H1 (cell line): ENCODE measurements at regions not wholly inside any gene's neighbourhood (a gene's known extent, or its start where the extent isn't known, plus 50 kb on each side); places are given as distances from the start of the nearest gene placed in this dataset.

Source experiments
- CTCF ChIA-PET: fragments of 300-600 bp; sonication (Branson Sonifier 250); formaldehyde crosslinking; loops from one replicate; lab custom pipeline; 2021; ENCODE audit not compliant: partially characterized antibody; lab: Charles Lee
- POLR2A ChIA-PET: fragments of 300-600 bp; sonication (Branson Sonifier 250); formaldehyde crosslinking; loops from one replicate; lab custom pipeline; 2021; ENCODE audit warnings: inconsistent platforms; ENCODE audit not compliant: partially characterized antibody; lab: Charles Lee
- DNase-seq, 2 experiments: peaks; one replicate each; pipeline versions ENCODE4 v3.0.0 to v3.0.0-alpha.2; 2010 to 2022; ENCODE audit warnings: low spot score in 2 of 2, low read depth in 1 of 2, mixed read lengths in 1 of 2
- FAIRE-seq: peaks from 2 replicates; lab custom pipeline; 2011; peaks lifted over from hg19 to GRCh38; lab: Jason Lieb, UNC
- H2AFZ ChIP-seq: 2 replicates; pipeline ENCODE4 v1.8.1; 2012; ENCODE audit warnings: low read length, inconsistent platforms
- H2AK5ac ChIP-seq: 2 replicates; pipeline ENCODE4 v1.6.1; 2013; ENCODE audit warnings: low read depth, low read length
- H2BK120ac ChIP-seq: replicated peaks from 2 replicates; pipeline ENCODE3; 2013; ENCODE audit warnings: low read depth, low read length, inconsistent platforms
- H2BK12ac ChIP-seq: 2 replicates; pipeline ENCODE4 v1.6.1; 2013; ENCODE audit warnings: low read depth, low read length
- H2BK15ac ChIP-seq: 2 replicates; pipeline ENCODE4 v1.6.1; 2013; ENCODE audit warnings: low read length
- H2BK20ac ChIP-seq: 2 replicates; pipeline ENCODE4 v1.6.1; 2013; ENCODE audit warnings: low read length
- H2BK5ac ChIP-seq: 2 replicates; pipeline ENCODE4 v1.6.1; 2013; ENCODE audit warnings: low read depth, low read length
- H3K14ac ChIP-seq: 2 replicates; pipeline ENCODE4 v1.6.1; 2013; ENCODE audit warnings: inconsistent platforms; ENCODE audit not compliant: insufficient read length
- H3K18ac ChIP-seq: 2 replicates; pipeline ENCODE4 v1.6.1; 2013; ENCODE audit warnings: low read length; ENCODE audit errors: extremely low read depth
- H3K23ac ChIP-seq: 2 replicates; pipeline ENCODE4 v1.6.1; 2013; ENCODE audit warnings: inconsistent platforms; ENCODE audit not compliant: insufficient read length
- H3K23me2 ChIP-seq: 2 replicates; pipeline ENCODE4 v1.6.1; 2013; ENCODE audit warnings: low read depth, low read length
- H3K27ac ChIP-seq: 2 replicates; pipeline ENCODE4 v1.6.1; 2011; ENCODE audit warnings: low read depth, low read length, inconsistent platforms
- H3K27me3 ChIP-seq, 4 experiments: replicated peaks in 1 of 4; 1 replicate in 1 of 4; 2 replicates in 3 of 4; pipeline versions ENCODE4 v1.6.1 to v1.8.1; 2011 to 2013; ENCODE audit warnings: low read length in 3 of 4, mild to moderate bottlenecking in 3 of 4, inconsistent platforms in 2 of 4, mixed read lengths in 2 of 4, moderate library complexity in 1 of 4; ENCODE audit not compliant: control insufficient read depth in 3 of 4, insufficient read depth in 3 of 4; ENCODE audit errors: extremely low read depth in 1 of 4
- H3K36me3 ChIP-seq, 4 experiments: 2 replicates each; pipeline versions ENCODE4 v1.6.1 to v1.8.1; 2011 to 2013; ENCODE audit warnings: mild to moderate bottlenecking in 4 of 4, low read length in 3 of 4, moderate library complexity in 2 of 4, control low read depth in 1 of 4, inconsistent platforms in 1 of 4; ENCODE audit not compliant: insufficient read depth in 4 of 4, control insufficient read depth in 2 of 4
- H3K4ac ChIP-seq: replicated peaks from 2 replicates; pipeline ENCODE3; 2013; ENCODE audit warnings: low read length, low read depth, mixed read lengths, inconsistent platforms; ENCODE audit not compliant: insufficient read length
- H3K4me1 ChIP-seq, 4 experiments: replicated peaks in 1 of 4; 1 replicate in 1 of 4; 2 replicates in 3 of 4; pipeline versions ENCODE4 v1.6.1 to v1.8.1; 2011 to 2013; ENCODE audit warnings: low read length in 3 of 4, inconsistent platforms in 2 of 4, mixed read lengths in 1 of 4; ENCODE audit not compliant: insufficient read depth in 4 of 4, control insufficient read depth in 3 of 4
- H3K4me2 ChIP-seq, 2 experiments: 2 replicates each; pipeline versions ENCODE4 v1.6.1 to v1.8.1; 2011 to 2013; ENCODE audit warnings: low read depth in 2 of 2, low read length in 2 of 2, control low read depth in 1 of 2, inconsistent platforms in 1 of 2, mild to moderate bottlenecking in 1 of 2; ENCODE audit not compliant: insufficient read depth in 1 of 2
- H3K4me3 ChIP-seq, 4 experiments: fragments of 200-600, 300-600 bp in 1 of 4; sonication (generic), shearing (Covaris generic), sonication (Bioruptor Twin) in 1 of 4; 2 replicates each; pipeline versions ENCODE4 v1.5.1 to v1.8.1; 2011 to 2016; ENCODE audit warnings: low read length in 4 of 4, low read depth in 3 of 4, control low read depth in 2 of 4, inconsistent platforms in 2 of 4, mild to moderate bottlenecking in 2 of 4, mixed read lengths in 1 of 4, moderate library complexity in 1 of 4; ENCODE audit not compliant: insufficient read depth in 2 of 4; ENCODE audit errors: extremely low read depth in 1 of 4
- H3K56ac ChIP-seq: replicated peaks from 2 replicates; pipeline ENCODE3; 2013; ENCODE audit warnings: low read depth, mild to moderate bottlenecking, mixed read lengths, low read length, inconsistent platforms; ENCODE audit not compliant: insufficient read length
- H3K79me1 ChIP-seq: 2 replicates; pipeline ENCODE4 v1.6.1; 2013; ENCODE audit warnings: low read depth, low read length, control low read depth
- H3K79me2 ChIP-seq, 2 experiments: 2 replicates each; pipeline versions ENCODE4 v1.6.1 to v1.8.1; 2012 to 2013; ENCODE audit warnings: low read length in 2 of 2, mild to moderate bottlenecking in 2 of 2, inconsistent platforms in 1 of 2; ENCODE audit not compliant: insufficient read depth in 2 of 2, control insufficient read depth in 1 of 2
- H3K9ac ChIP-seq, 4 experiments: replicated peaks in 1 of 4; 1 replicate in 1 of 4; 2 replicates in 3 of 4; pipeline versions ENCODE4 v1.6.1 to v1.8.1; 2011 to 2013; ENCODE audit warnings: low read depth in 3 of 4, low read length in 3 of 4, control low read depth in 2 of 4, mild to moderate bottlenecking in 2 of 4, moderate library complexity in 2 of 4, inconsistent platforms in 1 of 4; ENCODE audit errors: extremely low read depth in 1 of 4
- H3K9me3 ChIP-seq, 2 experiments: 2 replicates each; pipeline versions ENCODE4 v1.6.1 to v1.8.1; 2012 to 2013; ENCODE audit warnings: mild to moderate bottlenecking in 2 of 2, moderate library complexity in 2 of 2, control low read depth in 1 of 2, inconsistent platforms in 1 of 2, low read depth in 1 of 2, low read length in 1 of 2, mixed read lengths in 1 of 2; ENCODE audit not compliant: insufficient read depth in 2 of 2
- H4K20me1 ChIP-seq, 2 experiments: replicated peaks in 1 of 2; 2 replicates each; pipeline versions ENCODE3 to v1.8.1; 2011 to 2013; ENCODE audit warnings: inconsistent platforms in 2 of 2, low read length in 2 of 2, mild to moderate bottlenecking in 1 of 2; ENCODE audit not compliant: insufficient read depth in 2 of 2, control insufficient read depth in 1 of 2
- H4K5ac ChIP-seq: 2 replicates; pipeline ENCODE4 v1.6.1; 2013; ENCODE audit warnings: low read length, low read depth, mixed read lengths, inconsistent platforms; ENCODE audit not compliant: insufficient read length
- H4K8ac ChIP-seq: 2 replicates; pipeline ENCODE4 v1.8.0; 2013; ENCODE audit warnings: mild to moderate bottlenecking, moderate library complexity, low read length, inconsistent platforms; ENCODE audit not compliant: insufficient read depth; ENCODE audit errors: extremely low read depth
- H4K91ac ChIP-seq: replicated peaks from 2 replicates; pipeline ENCODE3; 2013; ENCODE audit warnings: low read length, mixed read lengths, inconsistent platforms; ENCODE audit not compliant: insufficient read length
- CHD1 ChIP-seq: IDR thresholded peaks from 2 replicates; pipeline ENCODE4 v1.6.1; 2012; ENCODE audit warnings: low read depth, low read length, improper control_type of control experiment
- CREB1 ChIP-seq: IDR thresholded peaks from 2 replicates; pipeline ENCODE4 v1.6.1; 2012; ENCODE audit warnings: inconsistent platforms
- CTBP2 ChIP-seq: IDR thresholded peaks from 2 replicates; pipeline ENCODE4 v1.7.0; 2011; ENCODE audit warnings: borderline replicate concordance, mild to moderate bottlenecking, moderate library complexity, mixed read lengths, low read length; ENCODE audit not compliant: insufficient read depth, insufficient read length
- MAFK ChIP-seq: IDR thresholded peaks from 2 replicates; pipeline ENCODE4 v1.6.1; 2012; ENCODE audit warnings: low read depth, mild to moderate bottlenecking, improper control_type of control experiment, low read length
- NRF1 ChIP-seq: IDR thresholded peaks from 2 replicates; pipeline ENCODE4 v1.6.1; 2011; ENCODE audit warnings: mild to moderate bottlenecking, low read depth, low read length, improper control_type of control experiment
- PHF8 ChIP-seq: fragments of 200-600 bp; sonication (generic); conservative IDR thresholded peaks from 2 replicates; pipeline ENCODE4 v1.7.1; 2012; ENCODE audit warnings: low read depth, mild to moderate bottlenecking, inconsistent platforms, low read length, moderate library complexity
- WGBS, 2 experiments: shearing (Covaris generic) in 1 of 2; methylation state at CpG; one replicate each; pipeline versions ENCODE4 v1.1.6 to v1.1.7; 2013 to 2015; ENCODE audit warnings: low lambda C conversion rate in 2 of 2, mixed read lengths in 2 of 2, inconsistent platforms in 1 of 2, low coverage in 1 of 2, missing lambda C conversion rate in 1 of 2; ENCODE audit not compliant: insufficient replicate concordance in 2 of 2, insufficient coverage in 1 of 2, insufficient read length in 1 of 2; ENCODE audit errors: extremely low coverage in 1 of 2, missing lambda C conversion rate in 1 of 2; 5-methylcytosine and 5-hydroxymethylcytosine counted together
- TF ChIP-seq, protein P1 (sequence below): IDR thresholded peaks from 2 replicates; pipeline ENCODE4 v1.6.1; 2012; ENCODE audit warnings: low read length, inconsistent platforms

DNA sequence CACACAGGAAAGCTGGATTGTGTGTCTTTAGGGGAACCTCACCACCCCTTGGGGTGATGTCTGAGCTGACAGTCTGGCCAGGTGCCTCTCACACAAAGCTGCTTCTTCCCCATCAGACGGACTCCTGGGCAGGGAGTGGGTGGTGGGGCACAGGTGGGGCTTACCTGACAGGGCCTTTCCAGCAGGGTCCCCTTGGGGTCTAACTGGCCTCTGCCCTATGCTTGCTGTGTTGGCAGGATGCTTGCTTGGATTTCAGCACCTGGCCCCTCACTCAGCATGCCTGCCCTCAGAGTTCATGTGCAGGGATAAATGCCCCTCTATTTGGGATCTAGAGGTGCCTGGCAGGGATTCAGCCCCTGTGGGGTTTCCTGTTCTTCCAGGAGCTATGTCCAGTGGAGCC is 496.9 kb upstream of the ZMIZ1 start:
- 89% methylated on average over 1 of the region's 1 CpG; no CpG with 5 or more reads in 1 of the 2 experiments for WGBS, 2 experiments
- no peak overlapping the region for H2BK120ac ChIP-seq
- no peak overlapping the region for H2BK20ac ChIP-seq
- no peak overlapping the region for H2AFZ ChIP-seq
- no peak overlapping the region for H2BK15ac ChIP-seq
- H3K27me3 ChIP-seq: no peaks in the 10 kb centered on the region
- H2BK12ac ChIP-seq: no peak overlapping the region
- no peak overlapping the region for H4K91ac ChIP-seq
- H3K18ac ChIP-seq: no peak overlapping the region
- no peaks in the 10 kb centered on the region for H3K4me1 ChIP-seq
- no peak overlapping the region for H2AK5ac ChIP-seq
- POLR2A ChIA-PET: no interaction called here
- no peak overlapping the region; the same call in 1 of the 2 replicates for H4K8ac ChIP-seq
- no peaks in the 10 kb centered on the region for H3K23me2 ChIP-seq
- FAIRE-seq (no peak), DNase-seq (no peak)
- H3K79me2 ChIP-seq: no peaks in the 10 kb centered on the region
- H3K36me3 ChIP-seq: no peaks in the 10 kb centered on the region
- no peak overlapping the region for H4K5ac ChIP-seq
- no peaks in the 10 kb centered on the region for H3K9me3 ChIP-seq
- H3K4ac ChIP-seq: no peak overlapping the region
- TF ChIP-seq PHF8 (no peak), MAFK (no peak), NRF1 (no peak), CHD1 (no peak), CREB1 (no peak), CTBP2 (no peak)
- TF ChIP-seq, protein P1, sequence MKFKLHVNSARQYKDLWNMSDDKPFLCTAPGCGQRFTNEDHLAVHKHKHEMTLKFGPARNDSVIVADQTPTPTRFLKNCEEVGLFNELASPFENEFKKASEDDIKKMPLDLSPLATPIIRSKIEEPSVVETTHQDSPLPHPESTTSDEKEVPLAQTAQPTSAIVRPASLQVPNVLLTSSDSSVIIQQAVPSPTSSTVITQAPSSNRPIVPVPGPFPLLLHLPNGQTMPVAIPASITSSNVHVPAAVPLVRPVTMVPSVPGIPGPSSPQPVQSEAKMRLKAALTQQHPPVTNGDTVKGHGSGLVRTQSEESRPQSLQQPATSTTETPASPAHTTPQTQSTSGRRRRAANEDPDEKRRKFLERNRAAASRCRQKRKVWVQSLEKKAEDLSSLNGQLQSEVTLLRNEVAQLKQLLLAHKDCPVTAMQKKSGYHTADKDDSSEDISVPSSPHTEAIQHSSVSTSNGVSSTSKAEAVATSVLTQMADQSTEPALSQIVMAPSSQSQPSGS: no peak
- H4K20me1 ChIP-seq: no peaks in the 10 kb centered on the region
- no peaks in the 10 kb centered on the region for H3K79me1 ChIP-seq
- H2BK5ac ChIP-seq: no peak overlapping the region
- H3K14ac ChIP-seq: no peak overlapping the region
- no peak overlapping the region for H3K9ac ChIP-seq
- no peak overlapping the region for H3K56ac ChIP-seq
- H3K23ac ChIP-seq: no peak overlapping the region
- CTCF ChIA-PET: interaction anchor here (1.0 kb wide), 1 partner anchor 51 kb away, joined by 3 read pairs; no protein-coding TSS in a partner anchor
- H3K4me2 ChIP-seq: no peak overlapping the region
- H3K4me3 ChIP-seq: no peak overlapping the region
- H3K27ac ChIP-seq: no peak overlapping the region
